Thyroid gland (tissue), 4 donors: ENCODE measurements at regions not wholly inside any gene's neighbourhood (a gene's known extent, or its start where the extent isn't known, plus 50 kb on each side); places are given as distances from the start of the nearest gene placed in this dataset.

Experiments used
- DNase-seq, 2 donors: peaks; one replicate each; pipeline ENCODE4 v3.0.0-alpha.2; 2019
- H3K27ac ChIP-seq, 3 donors: fragments of 200-600 bp; sonication (generic); 1 replicate in 2 of 3; 2 replicates in 1 of 3; pipeline ENCODE4 v1.5.1; 2016 to 2019; ENCODE audit warnings: mild to moderate bottlenecking in 1 of 3, moderate library complexity in 1 of 3
- H3K27me3 ChIP-seq: fragments of 200-600 bp; sonication (generic); one replicate; pipeline ENCODE4 v1.5.1; 2019
- H3K36me3 ChIP-seq, 2 donors: fragments of 200-600 bp; sonication (generic); one replicate each; pipeline ENCODE4 v1.5.1; 2016 to 2019
- H3K4me1 ChIP-seq, 2 donors: fragments of 200-600 bp; sonication (generic); one replicate each; pipeline ENCODE4 v1.5.1; 2017 to 2019
- H3K4me3 ChIP-seq, 3 donors: fragments of 200-600 bp; sonication (generic); replicated peaks in 1 of 3; 1 replicate in 2 of 3; 2 replicates in 1 of 3; pipeline ENCODE4 v1.5.1; 2016; ENCODE audit warnings: mild to moderate bottlenecking in 1 of 3
- H3K9me3 ChIP-seq: fragments of 200-600 bp; sonication (generic); one replicate; pipeline ENCODE4 v1.5.1; 2017
- CTCF ChIP-seq, 6 experiments: fragments of 200-600 bp in 3 of 6; fragments of 450-650 bp in 3 of 6; sonication (generic) in 3 of 6; IDR thresholded peaks; one replicate each; pipeline ENCODE4 v1.5.1; 2016 to 2019; ENCODE audit warnings: antibody characterized with exemption in 6 of 6, mild to moderate bottlenecking in 2 of 6, inconsistent platforms in 1 of 6, moderate library complexity in 1 of 6
- POLR2A ChIP-seq, 2 donors: fragments of 450-650 bp; IDR thresholded peaks; one replicate each; pipeline ENCODE4 v1.6.1; 2017; ENCODE audit warnings: antibody characterized with exemption in 2 of 2, mild to moderate bottlenecking in 2 of 2, moderate library complexity in 1 of 2
- WGBS, 2 donors: methylation state at CpG; one replicate each; pipeline ENCODE4 v1.1.5; 2017; 5-methylcytosine and 5-hydroxymethylcytosine counted together
- intact Hi-C: fragments of 100-400 bp; cut with DNase I; formaldehyde crosslinking; loops from one replicate; pipeline ENCODE4 v1.15.1; 2023

GRCh38 chr2:187964746-187965145, 326.9 kb upstream of the GULP1 start:
- intact Hi-C loops: no loop called here
- DNase-seq: no peak
- TF ChIP-seq POLR2A (IDR thresholded peaks at IDR 0.05): no peak
- TF ChIP-seq CTCF (IDR thresholded peaks at IDR 0.05): no peak
- Histone ChIP-seq H3K4me1 (no peaks in the 10 kb centered on the region), H3K36me3 (no peaks in the 10 kb centered on the region), H3K4me3 (no peak overlapping the region), H3K27ac (no peak overlapping the region), H3K27me3 (no peaks in the 10 kb centered on the region), H3K9me3 (no peaks in the 10 kb centered on the region)
- WGBS, 2 donors: 69 to 96% methylated on average over 2 of the region's 2 CpGs

- Histone ChIP-seq H3K36me3 (no peaks in the 10 kb centered on the region), H3K4me1 (no peaks in the 10 kb centered on the region), H3K4me3 (no peak overlapping the region), H3K27ac (no peak overlapping the region), H3K9me3 (no peaks in the 10 kb centered on the region), H3K27me3 (no peaks in the 10 kb centered on the region)
- intact Hi-C loops: no loop called here
- 44 to 48% methylated on average over 1 of the region's 1 CpG for WGBS, 2 donors
- no peak for DNase-seq
- TF ChIP-seq POLR2A (IDR thresholded peaks at IDR 0.05) (no peak), CTCF (IDR thresholded peaks at IDR 0.05) (no peak)
Measured at GRCh38 chr2:187966924-187967323, 324.8 kb upstream of the GULP1 start.

- no peaks in the 10 kb centered on the region for H3K4me1 ChIP-seq
- H3K27me3 ChIP-seq: no peaks in the 10 kb centered on the region
- H3K9me3 ChIP-seq: no peaks in the 10 kb centered on the region
- no peaks in the 10 kb centered on the region for H3K36me3 ChIP-seq
- TF ChIP-seq POLR2A (IDR thresholded peaks at IDR 0.05) (no peak), CTCF (IDR thresholded peaks at IDR 0.05) (no peak)
- no peak overlapping the region for H3K4me3 ChIP-seq
- WGBS, 2 donors: 69 to 72% methylated on average over 1 of the region's 1 CpG
- intact Hi-C loops: no loop called here
- H3K27ac ChIP-seq: no peak overlapping the region
- no peak for DNase-seq
Measured at GRCh38 chr2:187971893-187972292, 319.8 kb upstream of the GULP1 start.

- Histone ChIP-seq H3K4me1 (no peaks in the 10 kb centered on the region), H3K36me3 (no peaks in the 10 kb centered on the region), H3K27ac (no peak overlapping the region), H3K9me3 (no peaks in the 10 kb centered on the region), H3K27me3 (no peaks in the 10 kb centered on the region), H3K4me3 (no peak overlapping the region)
- WGBS, 2 donors: 78 to 84% methylated on average over 2 of the region's 2 CpGs
- TF ChIP-seq CTCF (IDR thresholded peaks at IDR 0.05): no peak
- TF ChIP-seq POLR2A (IDR thresholded peaks at IDR 0.05): no peak
- DNase-seq: no peak
- intact Hi-C loops: no loop called here
Measured at GRCh38 chr2:187976259-187976985, 315.3 kb upstream of the GULP1 start.

GRCh38 chr2:187976986-187977333, 314.7 kb upstream of the GULP1 start:
- WGBS, 2 donors: 67 to 73% methylated on average over 3 of the region's 3 CpGs
- TF ChIP-seq CTCF (IDR thresholded peaks at IDR 0.05): no peak
- no peak for TF ChIP-seq POLR2A (IDR thresholded peaks at IDR 0.05)
- no peaks in the 10 kb centered on the region for H3K27me3 ChIP-seq
- no peak for DNase-seq
- no peaks in the 10 kb centered on the region for H3K4me1 ChIP-seq
- H3K9me3 ChIP-seq: no peaks in the 10 kb centered on the region
- intact Hi-C loops: no loop called here
- no peak overlapping the region for H3K27ac ChIP-seq
- H3K36me3 ChIP-seq: no peaks in the 10 kb centered on the region
- no peak overlapping the region for H3K4me3 ChIP-seq
